ENCODE measurements at regions not wholly inside any gene's neighbourhood (a gene's known extent, or its start where the extent isn't known, plus 50 kb on each side); places are given as distances from the start of the nearest gene placed in this dataset.

GRCh38 chr5:98489021-98489420 is 284.4 kb upstream of the RGMB start:
- intact Hi-C loops (cut with micrococcal nuclease) = no loop called here
- ATAC-seq (no peak), DNase-seq (no peak)
- WGBS (ENCODE audit: insufficient coverage) = 84% methylated on average over 3 of the region's 3 CpGs
- peaks cover 11 to 22% of the 10 kb centered on the region in 2 donors for H3K9me3 Mint-ChIP-seq
- Histone ChIP-seq H3K4me3 (ENCODE audit: low read length) (no peak overlapping the region), H3K27ac (ENCODE audit: low read length) (no peak overlapping the region), H3K36me3 (ENCODE audit: control insufficient read depth, insufficient read depth, low read length) (no peaks in the 10 kb centered on the region), H3K4me1 (ENCODE audit: control insufficient read depth, insufficient read depth, low read length) (no peaks in the 10 kb centered on the region), H3K27me3 (ENCODE audit: control insufficient read depth, insufficient read depth, low read length) (no peaks in the 10 kb centered on the region), H3K9me3 (ENCODE audit: control insufficient read depth, insufficient read depth, low read length) (no peaks in the 10 kb centered on the region)
- H3K4me3 Mint-ChIP-seq = no peak overlapping the region
- H3K4me1 Mint-ChIP-seq = no peaks in the 10 kb centered on the region
- H3K27ac Mint-ChIP-seq = no peak overlapping the region
- H3K36me3 Mint-ChIP-seq = peaks cover 7% of the 10 kb centered on the region
- TF ChIP-seq, protein P1, sequence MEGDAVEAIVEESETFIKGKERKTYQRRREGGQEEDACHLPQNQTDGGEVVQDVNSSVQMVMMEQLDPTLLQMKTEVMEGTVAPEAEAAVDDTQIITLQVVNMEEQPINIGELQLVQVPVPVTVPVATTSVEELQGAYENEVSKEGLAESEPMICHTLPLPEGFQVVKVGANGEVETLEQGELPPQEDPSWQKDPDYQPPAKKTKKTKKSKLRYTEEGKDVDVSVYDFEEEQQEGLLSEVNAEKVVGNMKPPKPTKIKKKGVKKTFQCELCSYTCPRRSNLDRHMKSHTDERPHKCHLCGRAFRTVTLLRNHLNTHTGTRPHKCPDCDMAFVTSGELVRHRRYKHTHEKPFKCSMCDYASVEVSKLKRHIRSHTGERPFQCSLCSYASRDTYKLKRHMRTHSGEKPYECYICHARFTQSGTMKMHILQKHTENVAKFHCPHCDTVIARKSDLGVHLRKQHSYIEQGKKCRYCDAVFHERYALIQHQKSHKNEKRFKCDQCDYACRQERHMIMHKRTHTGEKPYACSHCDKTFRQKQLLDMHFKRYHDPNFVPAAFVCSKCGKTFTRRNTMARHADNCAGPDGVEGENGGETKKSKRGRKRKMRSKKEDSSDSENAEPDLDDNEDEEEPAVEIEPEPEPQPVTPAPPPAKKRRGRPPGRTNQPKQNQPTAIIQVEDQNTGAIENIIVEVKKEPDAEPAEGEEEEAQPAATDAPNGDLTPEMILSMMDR (IDR thresholded peaks at IDR 0.05) = no peak
- H3K27me3 Mint-ChIP-seq (ENCODE audit: low read depth in 2 of 2) = no peaks in the 10 kb centered on the region

DNA sequence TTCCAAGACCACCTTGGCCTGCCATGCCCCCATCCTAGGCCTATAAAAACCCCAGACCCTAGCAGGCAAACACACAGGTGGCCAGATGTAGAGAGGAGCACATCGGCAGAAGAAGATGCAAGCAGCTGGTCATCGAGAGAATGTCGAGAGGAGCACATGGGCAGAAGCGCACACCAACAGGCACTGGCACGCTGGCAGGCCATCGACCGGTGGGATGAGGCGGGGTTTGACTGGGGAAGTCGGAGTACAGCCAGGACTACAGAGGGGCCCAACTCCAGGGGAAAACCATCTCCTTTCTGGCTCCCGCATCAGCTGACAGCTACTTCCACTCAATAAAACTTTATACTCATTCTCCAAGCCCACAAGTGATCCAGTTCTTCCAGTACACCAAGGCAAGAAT is 283.1 kb upstream of the RGMB start:
- Histone ChIP-seq H3K27me3 (ENCODE audit: control insufficient read depth, insufficient read depth, low read length) (no peaks in the 10 kb centered on the region), H3K4me1 (ENCODE audit: control insufficient read depth, insufficient read depth, low read length) (no peaks in the 10 kb centered on the region), H3K9me3 (ENCODE audit: control insufficient read depth, insufficient read depth, low read length) (no peaks in the 10 kb centered on the region), H3K4me3 (ENCODE audit: low read length) (no peak overlapping the region), H3K36me3 (ENCODE audit: control insufficient read depth, insufficient read depth, low read length) (no peaks in the 10 kb centered on the region), H3K27ac (ENCODE audit: low read length) (no peak overlapping the region)
- peaks cover 13 to 25% of the 10 kb centered on the region in 2 donors for H3K9me3 Mint-ChIP-seq
- TF ChIP-seq, protein P1 (IDR thresholded peaks at IDR 0.05) = no peak
- H3K36me3 Mint-ChIP-seq = peaks cover 7% of the 10 kb centered on the region
- no peaks in the 10 kb centered on the region for H3K27me3 Mint-ChIP-seq (ENCODE audit: low read depth in 2 of 2)
- 95% methylated on average over 10 of the region's 10 CpGs for WGBS (ENCODE audit: insufficient coverage)
- DNase-seq (no peak), ATAC-seq (no peak)
- H3K4me1 Mint-ChIP-seq = no peaks in the 10 kb centered on the region
- H3K4me3 Mint-ChIP-seq = no peak overlapping the region
- no peak overlapping the region for H3K27ac Mint-ChIP-seq
- intact Hi-C loops (cut with micrococcal nuclease) = no loop called here

- peaks cover 12 to 16% of the 10 kb centered on the region in 2 donors for H3K9me3 Mint-ChIP-seq
- Histone ChIP-seq H3K4me1 (ENCODE audit: control insufficient read depth, insufficient read depth, low read length) (no peaks in the 10 kb centered on the region), H3K36me3 (ENCODE audit: control insufficient read depth, insufficient read depth, low read length) (no peaks in the 10 kb centered on the region), H3K27ac (ENCODE audit: low read length) (no peak overlapping the region), H3K9me3 (ENCODE audit: control insufficient read depth, insufficient read depth, low read length) (no peaks in the 10 kb centered on the region), H3K27me3 (ENCODE audit: control insufficient read depth, insufficient read depth, low read length) (no peaks in the 10 kb centered on the region), H3K4me3 (ENCODE audit: low read length) (no peak overlapping the region)
- H3K4me3 Mint-ChIP-seq = no peak overlapping the region
- ATAC-seq (no peak), DNase-seq (no peak)
- peaks cover 7% of the 10 kb centered on the region for H3K36me3 Mint-ChIP-seq
- H3K27me3 Mint-ChIP-seq (ENCODE audit: low read depth in 2 of 2) = no peaks in the 10 kb centered on the region
- no peak overlapping the region for H3K27ac Mint-ChIP-seq
- no peaks in the 10 kb centered on the region for H3K4me1 Mint-ChIP-seq
- WGBS (ENCODE audit: insufficient coverage) = 79% methylated on average over 1 of the region's 1 CpG
- intact Hi-C loops (cut with micrococcal nuclease) = no loop called here
- TF ChIP-seq, protein P1 (IDR thresholded peaks at IDR 0.05) = no peak
These were observed 281.2 kb upstream of the RGMB start for GRCh38 chr5:98492258-98492657.

DNA sequence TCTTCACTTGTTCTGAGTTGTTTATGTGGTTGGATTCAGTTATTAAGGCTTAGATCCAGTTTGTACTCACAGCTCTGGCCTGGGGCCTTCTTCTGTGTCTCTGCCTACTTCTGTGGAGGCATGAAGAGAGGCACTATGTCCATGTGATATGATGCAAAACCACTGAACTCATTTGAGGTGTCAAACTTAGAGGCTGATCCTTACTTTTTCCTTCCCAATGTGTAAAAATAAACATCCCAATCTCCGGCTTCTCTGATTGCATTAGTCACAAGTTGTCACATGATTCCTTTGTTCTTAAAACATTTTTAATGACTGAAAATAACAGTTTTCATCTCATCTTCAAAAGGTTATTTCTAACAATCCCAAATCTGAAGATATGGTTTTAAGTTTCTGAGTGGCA is 276.0 kb upstream of the RGMB start:
- Histone ChIP-seq H3K27me3 (ENCODE audit: control insufficient read depth, insufficient read depth, low read length) (no peaks in the 10 kb centered on the region), H3K27ac (ENCODE audit: low read length) (no peak overlapping the region), H3K36me3 (ENCODE audit: control insufficient read depth, insufficient read depth, low read length) (no peaks in the 10 kb centered on the region), H3K9me3 (ENCODE audit: control insufficient read depth, insufficient read depth, low read length) (no peaks in the 10 kb centered on the region), H3K4me3 (ENCODE audit: low read length) (no peak overlapping the region), H3K4me1 (ENCODE audit: control insufficient read depth, insufficient read depth, low read length) (no peaks in the 10 kb centered on the region)
- no peak overlapping the region for H3K4me3 Mint-ChIP-seq
- no peaks in the 10 kb centered on the region for H3K27me3 Mint-ChIP-seq (ENCODE audit: low read depth in 2 of 2)
- peaks cover 9 to 14% of the 10 kb centered on the region in 2 donors for H3K9me3 Mint-ChIP-seq
- H3K36me3 Mint-ChIP-seq = no peaks in the 10 kb centered on the region
- intact Hi-C loops (cut with micrococcal nuclease) = no loop called here
- no peak for DNase-seq
- H3K27ac Mint-ChIP-seq = no peak overlapping the region
- no peaks in the 10 kb centered on the region for H3K4me1 Mint-ChIP-seq
- WGBS (ENCODE audit: insufficient coverage) = 83% methylated on average over 1 of the region's 1 CpG
- no peak for ATAC-seq
- TF ChIP-seq, protein P1 (IDR thresholded peaks at IDR 0.05) = no peak
